Ovary (tissue), 3 donors: ENCODE measurements at regions not wholly inside any gene's neighbourhood (a gene's known extent, or its start where the extent isn't known, plus 50 kb on each side); places are given as distances from the start of the nearest gene placed in this dataset.
"Not testable (repeated sequence)": the region's sequence is repeated elsewhere in the genome, so short reads cannot be mapped to it uniquely, and the experiment has no call there.

Source experiments
- EP300 ChIP-seq: sonication (generic); formaldehyde crosslinking; IDR thresholded peaks from one replicate; pipeline ENCODE4 v1.6.1; 2017; ENCODE audit warnings: antibody characterized with exemption
- POLR2A ChIP-seq: fragments of 450-650 bp; IDR thresholded peaks from one replicate; pipeline ENCODE4 v1.6.1; 2017; ENCODE audit warnings: antibody characterized with exemption, mild to moderate bottlenecking, moderate library complexity
- TF ChIP-seq, protein P1 (sequence below), 3 donors: fragments of 450-650 bp in 2 of 3; fragments of 200-600 bp in 1 of 3; IDR thresholded peaks; one replicate each; pipeline versions ENCODE4 v1.5.1 to v1.8.0; 2016 to 2022; ENCODE audit warnings: antibody characterized with exemption in 3 of 3, mild to moderate bottlenecking in 1 of 3
- donor health status: DM: no; HTN: no; CAD: no.

DNA sequence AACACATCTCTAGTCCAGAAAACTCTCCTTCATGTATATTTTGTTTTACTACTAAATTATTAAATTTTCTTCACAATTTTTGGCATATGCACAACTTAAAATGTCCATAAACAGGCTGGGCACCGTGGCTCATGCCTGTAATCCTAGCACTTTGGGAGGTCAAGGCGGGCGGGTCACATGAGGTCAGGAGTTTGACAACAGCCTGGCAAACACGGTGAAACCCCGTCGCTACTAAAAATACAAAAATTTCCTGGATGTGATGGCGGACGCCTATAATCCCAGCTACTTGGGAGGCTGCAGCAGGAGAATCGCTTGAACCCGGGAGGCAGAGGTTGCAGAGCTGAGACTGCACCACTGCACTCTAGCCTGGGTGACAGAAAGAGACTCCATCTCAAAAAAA, 739.9 kb upstream of the LRRTM4 start:
- TF ChIP-seq, protein P1, sequence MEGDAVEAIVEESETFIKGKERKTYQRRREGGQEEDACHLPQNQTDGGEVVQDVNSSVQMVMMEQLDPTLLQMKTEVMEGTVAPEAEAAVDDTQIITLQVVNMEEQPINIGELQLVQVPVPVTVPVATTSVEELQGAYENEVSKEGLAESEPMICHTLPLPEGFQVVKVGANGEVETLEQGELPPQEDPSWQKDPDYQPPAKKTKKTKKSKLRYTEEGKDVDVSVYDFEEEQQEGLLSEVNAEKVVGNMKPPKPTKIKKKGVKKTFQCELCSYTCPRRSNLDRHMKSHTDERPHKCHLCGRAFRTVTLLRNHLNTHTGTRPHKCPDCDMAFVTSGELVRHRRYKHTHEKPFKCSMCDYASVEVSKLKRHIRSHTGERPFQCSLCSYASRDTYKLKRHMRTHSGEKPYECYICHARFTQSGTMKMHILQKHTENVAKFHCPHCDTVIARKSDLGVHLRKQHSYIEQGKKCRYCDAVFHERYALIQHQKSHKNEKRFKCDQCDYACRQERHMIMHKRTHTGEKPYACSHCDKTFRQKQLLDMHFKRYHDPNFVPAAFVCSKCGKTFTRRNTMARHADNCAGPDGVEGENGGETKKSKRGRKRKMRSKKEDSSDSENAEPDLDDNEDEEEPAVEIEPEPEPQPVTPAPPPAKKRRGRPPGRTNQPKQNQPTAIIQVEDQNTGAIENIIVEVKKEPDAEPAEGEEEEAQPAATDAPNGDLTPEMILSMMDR (IDR thresholded peaks at IDR 0.05), result not testable (repeated sequence)
- TF ChIP-seq POLR2A, EP300: not testable (repeated sequence)
